PFSK-1 (cell line): ENCODE measurements at regions not wholly inside any gene's neighbourhood (a gene's known extent, or its start where the extent isn't known, plus 50 kb on each side); places are given as distances from the start of the nearest gene placed in this dataset.

ENCODE experiments used
- POLR2AphosphoS5 ChIP-seq: IDR thresholded peaks from 2 replicates; pipeline ENCODE4 v1.6.1; 2012; ENCODE audit warnings: low read depth, mild to moderate bottlenecking, control low read depth, low read length, moderate library complexity
- REST ChIP-seq, 2 experiments: IDR thresholded peaks; 2 replicates each; pipeline versions ENCODE4 v1.6.1 to v1.8.0; 2011 to 2012; ENCODE audit warnings: low read depth in 2 of 2, low read length in 2 of 2, control low read depth in 1 of 2, inconsistent platforms in 1 of 2, mild to moderate bottlenecking in 1 of 2, moderate library complexity in 1 of 2; ENCODE audit not compliant: insufficient read depth in 1 of 2
- SIN3A ChIP-seq: IDR thresholded peaks from 2 replicates; pipeline ENCODE4 v1.6.1; 2012; ENCODE audit warnings: mild to moderate bottlenecking, low read length, moderate library complexity, borderline replicate concordance; ENCODE audit not compliant: insufficient read depth
- TAF1 ChIP-seq: IDR thresholded peaks from 2 replicates; pipeline ENCODE4 v1.6.1; 2012; ENCODE audit warnings: low read length, control low read depth, borderline replicate concordance; ENCODE audit not compliant: insufficient read depth

DNA sequence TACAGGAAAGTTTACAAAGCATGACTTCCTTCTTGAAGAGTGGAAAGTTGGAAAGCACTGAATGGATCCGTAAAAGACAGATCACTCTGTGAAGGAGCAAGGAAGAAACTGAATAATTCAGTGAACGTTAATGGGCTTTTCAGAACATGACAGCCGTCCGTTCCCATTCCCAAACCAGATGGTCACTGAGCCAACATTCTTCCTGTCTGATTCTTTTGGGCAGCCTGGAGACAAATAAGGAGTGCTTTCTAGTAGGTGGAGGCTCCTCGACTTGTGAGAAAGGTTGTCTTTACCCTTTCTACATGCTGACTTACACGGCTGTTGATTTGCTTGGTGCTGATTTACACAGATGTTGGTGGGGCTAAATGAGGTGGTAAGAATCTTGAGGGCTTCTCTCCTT lies 51.0 kb upstream of the PAPPA start:
- no peak for TF ChIP-seq POLR2AphosphoS5
- no peak for TF ChIP-seq REST (IDR thresholded peaks at IDR 0.05; ENCODE audit: insufficient read depth in 1 of 2, low read depth in 2 of 2, low read length in 2 of 2)
- TF ChIP-seq TAF1: no peak
- TF ChIP-seq SIN3A: no peak
